ENCODE measurements at regions not wholly inside any gene's neighbourhood (a gene's known extent, or its start where the extent isn't known, plus 50 kb on each side); places are given as distances from the start of the nearest gene placed in this dataset.

- TF ChIP-seq CTCF (IDR thresholded peaks at IDR 0.05): no peak
- TF ChIP-seq POLR2A (IDR thresholded peaks at IDR 0.05): no peak
Observed at GRCh38 chr1:198015309-198015708, 98.1 kb downstream of the LHX9 start.

Data from upper lobe of left lung (tissue), 4 donors.